ENCODE measurements at regions not wholly inside any gene's neighbourhood (a gene's known extent, or its start where the extent isn't known, plus 50 kb on each side); places are given as distances from the start of the nearest gene placed in this dataset.

- Mint-ChIP-seq H3K9me3 (no peaks in the 10 kb centered on the region), H3K27ac (no peak overlapping the region), H3K36me3 (no peaks in the 10 kb centered on the region), H3K4me1 (ENCODE audit: unreplicated experiment) (no peaks in the 10 kb centered on the region), H3K27me3 (no peaks in the 10 kb centered on the region), H3K4me3 (no peak overlapping the region)
- no peak for DNase-seq (ENCODE audit: extremely low spot score, unreplicated experiment)
- no peak for TF ChIP-seq CTCF (conservative IDR thresholded peaks at IDR 0.05)
Measured at GRCh38 chr3:171535133-171535532, 74.9 kb upstream of the TNIK start.

DNA sequence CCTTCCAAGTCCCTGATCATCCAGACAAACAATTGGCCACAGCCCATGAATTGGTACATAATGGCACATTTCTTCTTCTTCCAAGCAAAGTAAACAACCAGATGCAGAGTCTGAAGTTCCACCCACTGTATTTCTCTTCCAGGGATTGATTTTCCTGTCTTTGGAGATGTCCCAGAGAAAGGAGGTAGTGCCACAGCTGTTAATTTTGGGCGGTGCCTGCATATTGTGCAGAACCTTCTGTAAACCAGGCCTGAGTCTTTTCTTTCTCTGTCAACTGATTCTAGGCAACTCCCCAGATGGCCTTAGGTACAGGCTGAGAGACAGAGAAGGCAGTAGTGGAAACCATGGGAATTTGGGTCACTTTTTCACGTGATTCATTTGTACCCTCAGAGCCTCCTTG lies 73.5 kb upstream of the TNIK start:
- Mint-ChIP-seq H3K4me3 (no peak overlapping the region), H3K4me1 (ENCODE audit: unreplicated experiment) (no peaks in the 10 kb centered on the region), H3K9me3 (no peaks in the 10 kb centered on the region), H3K27ac (no peak overlapping the region), H3K27me3 (no peaks in the 10 kb centered on the region), H3K36me3 (no peaks in the 10 kb centered on the region)
- no peak for TF ChIP-seq CTCF (conservative IDR thresholded peaks at IDR 0.05)
- DNase-seq (ENCODE audit: extremely low spot score, unreplicated experiment) = no peak

GRCh38 chr3:171532294-171532693 lies 72.1 kb upstream of the TNIK start:
- H3K4me3 Mint-ChIP-seq = no peak overlapping the region
- DNase-seq (ENCODE audit: extremely low spot score, unreplicated experiment) = no peak
- H3K36me3 Mint-ChIP-seq = no peaks in the 10 kb centered on the region
- no peaks in the 10 kb centered on the region for H3K27me3 Mint-ChIP-seq
- no peak for TF ChIP-seq CTCF (conservative IDR thresholded peaks at IDR 0.05)
- H3K4me1 Mint-ChIP-seq (ENCODE audit: unreplicated experiment) = no peaks in the 10 kb centered on the region
- no peaks in the 10 kb centered on the region for H3K9me3 Mint-ChIP-seq
- no peak overlapping the region for H3K27ac Mint-ChIP-seq

DNA sequence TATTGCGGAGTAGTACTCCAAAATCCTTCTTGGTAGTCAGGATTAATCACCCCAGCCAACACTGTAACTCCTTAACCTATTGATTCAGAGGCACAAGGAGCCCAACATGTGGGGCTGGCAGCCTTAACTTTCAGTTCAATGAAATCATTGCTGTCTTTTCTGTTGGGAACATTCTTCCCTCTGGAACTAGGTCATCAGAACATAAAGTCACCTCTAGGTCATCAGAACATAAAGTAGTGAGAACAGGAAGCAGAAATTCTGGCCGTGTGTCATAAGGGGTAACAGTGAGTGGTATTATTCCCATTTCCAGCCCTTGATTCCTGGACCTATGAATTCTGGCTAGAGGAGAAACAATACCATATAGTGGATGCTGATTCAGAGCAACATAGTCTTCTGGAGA lies 71.5 kb upstream of the TNIK start:
- no peaks in the 10 kb centered on the region for H3K36me3 Mint-ChIP-seq
- no peaks in the 10 kb centered on the region for H3K27me3 Mint-ChIP-seq
- no peak for DNase-seq (ENCODE audit: extremely low spot score, unreplicated experiment)
- no peak for TF ChIP-seq CTCF (conservative IDR thresholded peaks at IDR 0.05)
- H3K4me3 Mint-ChIP-seq = no peak overlapping the region
- H3K9me3 Mint-ChIP-seq = no peaks in the 10 kb centered on the region
- H3K27ac Mint-ChIP-seq = no peak overlapping the region
- H3K4me1 Mint-ChIP-seq (ENCODE audit: unreplicated experiment) = no peaks in the 10 kb centered on the region

DNA sequence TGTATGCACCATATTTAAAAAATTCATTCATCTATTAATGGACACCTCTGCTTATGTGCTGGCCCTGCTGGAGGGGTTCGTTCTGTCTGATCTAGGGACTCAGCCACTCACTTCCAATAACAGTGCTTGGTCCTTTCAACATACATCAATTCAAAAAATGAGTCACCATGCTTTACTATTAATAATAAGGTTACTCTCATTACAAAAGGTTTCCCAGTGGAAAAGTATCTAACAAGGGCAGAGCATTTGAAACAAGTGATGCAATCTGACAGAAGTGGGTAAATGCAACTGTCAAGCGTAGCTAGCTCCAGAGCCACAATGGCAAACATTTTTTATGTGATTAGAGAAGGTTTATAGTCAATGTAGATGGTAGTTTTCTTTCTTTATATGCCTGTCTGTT lies 67.9 kb upstream of the TNIK start:
- no peaks in the 10 kb centered on the region for H3K36me3 Mint-ChIP-seq
- no peak for DNase-seq (ENCODE audit: extremely low spot score, unreplicated experiment)
- no peak overlapping the region for H3K4me3 Mint-ChIP-seq
- peaks cover 4% of the 10 kb centered on the region for H3K9me3 Mint-ChIP-seq
- H3K4me1 Mint-ChIP-seq (ENCODE audit: unreplicated experiment) = peaks cover 6% of the 10 kb centered on the region
- H3K27me3 Mint-ChIP-seq = no peaks in the 10 kb centered on the region
- no peak overlapping the region for H3K27ac Mint-ChIP-seq
- no peak for TF ChIP-seq CTCF (conservative IDR thresholded peaks at IDR 0.05)

DNA sequence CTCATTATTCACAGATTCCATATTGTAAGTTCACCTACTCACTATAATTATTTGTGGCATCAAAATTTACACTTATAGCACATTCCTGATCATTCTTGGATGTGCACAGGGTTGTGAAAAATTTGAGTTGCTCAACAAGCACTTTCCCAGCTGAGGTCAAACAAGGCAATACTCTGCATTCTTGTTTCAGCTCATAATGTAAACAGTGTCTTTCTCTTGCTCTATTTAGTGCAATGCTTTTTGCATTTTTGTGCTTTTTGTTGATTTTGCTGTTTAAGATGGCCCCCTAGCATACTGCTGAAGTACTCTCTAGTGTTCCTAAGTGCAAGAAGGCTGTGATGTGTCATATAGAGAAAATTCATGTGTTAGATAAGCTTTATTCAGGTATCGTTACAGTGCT lies 66.7 kb upstream of the TNIK start:
- no peak for DNase-seq (ENCODE audit: extremely low spot score, unreplicated experiment)
- Mint-ChIP-seq H3K9me3 (peaks cover 4% of the 10 kb centered on the region), H3K4me1 (ENCODE audit: unreplicated experiment) (peaks cover 6% of the 10 kb centered on the region)

More for the DNA sequence above, 66.7 kb upstream of the TNIK start:
- Mint-ChIP-seq H3K27ac (no peak overlapping the region), H3K4me3 (no peak overlapping the region), H3K36me3 (no peaks in the 10 kb centered on the region), H3K27me3 (no peaks in the 10 kb centered on the region)
- no peak for TF ChIP-seq CTCF (conservative IDR thresholded peaks at IDR 0.05)

All from type B pancreatic cell (in vitro differentiated cells).